ENCODE measurements at regions not wholly inside any gene's neighbourhood (a gene's known extent, or its start where the extent isn't known, plus 50 kb on each side); places are given as distances from the start of the nearest gene placed in this dataset.
"Not testable (repeated sequence)": the region's sequence is repeated elsewhere in the genome, so short reads cannot be mapped to it uniquely, and the experiment has no call there.

- not testable (repeated sequence) for TF ChIP-seq POLR2A (IDR thresholded peaks at IDR 0.05)
- TF ChIP-seq, protein P1, sequence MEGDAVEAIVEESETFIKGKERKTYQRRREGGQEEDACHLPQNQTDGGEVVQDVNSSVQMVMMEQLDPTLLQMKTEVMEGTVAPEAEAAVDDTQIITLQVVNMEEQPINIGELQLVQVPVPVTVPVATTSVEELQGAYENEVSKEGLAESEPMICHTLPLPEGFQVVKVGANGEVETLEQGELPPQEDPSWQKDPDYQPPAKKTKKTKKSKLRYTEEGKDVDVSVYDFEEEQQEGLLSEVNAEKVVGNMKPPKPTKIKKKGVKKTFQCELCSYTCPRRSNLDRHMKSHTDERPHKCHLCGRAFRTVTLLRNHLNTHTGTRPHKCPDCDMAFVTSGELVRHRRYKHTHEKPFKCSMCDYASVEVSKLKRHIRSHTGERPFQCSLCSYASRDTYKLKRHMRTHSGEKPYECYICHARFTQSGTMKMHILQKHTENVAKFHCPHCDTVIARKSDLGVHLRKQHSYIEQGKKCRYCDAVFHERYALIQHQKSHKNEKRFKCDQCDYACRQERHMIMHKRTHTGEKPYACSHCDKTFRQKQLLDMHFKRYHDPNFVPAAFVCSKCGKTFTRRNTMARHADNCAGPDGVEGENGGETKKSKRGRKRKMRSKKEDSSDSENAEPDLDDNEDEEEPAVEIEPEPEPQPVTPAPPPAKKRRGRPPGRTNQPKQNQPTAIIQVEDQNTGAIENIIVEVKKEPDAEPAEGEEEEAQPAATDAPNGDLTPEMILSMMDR (IDR thresholded peaks at IDR 0.05 in 8 of 11, conservative IDR thresholded peaks at IDR 0.05 in 3 of 11), result not testable (repeated sequence)
Observed at GRCh38 chr20:30290361-30291063, 967.0 kb upstream of the DEFB115 start.

All from spleen (tissue), 7 donors.